HEK293 (cell line): ENCODE measurements at regions not wholly inside any gene's neighbourhood (a gene's known extent, or its start where the extent isn't known, plus 50 kb on each side); places are given as distances from the start of the nearest gene placed in this dataset.
"Not testable (repeated sequence)": the region's sequence is repeated elsewhere in the genome, so short reads cannot be mapped to it uniquely, and the experiment has no call there.

Source experiments
- CTCF ChIA-PET: fragments of 350-600 bp; formaldehyde crosslinking; extraction: SDS; loops from one replicate; lab custom pipeline; 2021; ENCODE audit warnings: antibody characterized with exemption; lab: Yijun Ruan, JAX
- POLR2A ChIA-PET: fragments of 300-600 bp; formaldehyde crosslinking; extraction: SDS; loops from one replicate; lab custom pipeline; 2020; ENCODE audit warnings: antibody characterized with exemption, inconsistent platforms; lab: Yijun Ruan, JAX
- H3K27ac ChIP-seq: fragments of 200-500 bp; sonication (Bioruptor generic); 2 replicates; pipeline ENCODE4 v1.5.1; 2014; ENCODE audit warnings: low read depth, low read length, control low read depth, inconsistent platforms; ENCODE audit errors: extremely low read depth
- H3K36me3 ChIP-seq, 2 experiments: fragments of 200-500 bp in 1 of 2; sonication (Bioruptor generic) in 1 of 2; 1 replicate in 1 of 2; 2 replicates in 1 of 2; pipeline ENCODE4 v1.5.1; 2014 to 2017; ENCODE audit warnings: inconsistent platforms in 2 of 2, low read length in 2 of 2; ENCODE audit not compliant: control insufficient read depth in 2 of 2, insufficient read depth in 1 of 2
- H3K4me1 ChIP-seq: fragments of 200-500 bp; sonication (Bioruptor generic); 2 replicates; pipeline ENCODE4 v1.5.1; 2014; ENCODE audit warnings: mild to moderate bottlenecking, low read length, inconsistent platforms; ENCODE audit not compliant: control insufficient read depth, insufficient read depth
- H3K4me3 ChIP-seq: 2 replicates; pipeline ENCODE4 v1.5.1; 2011; ENCODE audit warnings: low read depth, mild to moderate bottlenecking, control low read depth, low read length, moderate library complexity
- H3K9me3 ChIP-seq: fragments of 200-500 bp; sonication (Bioruptor generic); 2 replicates; pipeline ENCODE4 v1.5.1; 2014; ENCODE audit warnings: low read depth, low read length, inconsistent platforms; ENCODE audit not compliant: control insufficient read depth, insufficient read depth
- GLIS1 ChIP-seq: fragments of 450-650 bp; formaldehyde crosslinking; IDR thresholded peaks from 2 replicates; pipeline ENCODE4 v1.5.1; 2016; ENCODE audit warnings: missing biosample characterization, missing genetic modification characterization
- INSM2 ChIP-seq: fragments of 450-650 bp; formaldehyde crosslinking; IDR thresholded peaks from 2 replicates; pipeline ENCODE4 v1.5.1; 2016; ENCODE audit warnings: missing biosample characterization, missing genetic modification characterization
- KLF1 ChIP-seq: fragments of 450-650 bp; formaldehyde crosslinking; IDR thresholded peaks from 2 replicates; pipeline ENCODE4 v1.5.1; 2016; ENCODE audit warnings: missing biosample characterization, missing genetic modification characterization
- PBX3 ChIP-seq: sonication (generic); formaldehyde crosslinking; IDR thresholded peaks from 2 replicates; pipeline ENCODE4 v1.8.1; 2022; ENCODE audit warnings: mild to moderate bottlenecking, moderate library complexity, missing genetic modification reagents
- REPIN1 ChIP-seq: fragments of 450-650 bp; formaldehyde crosslinking; IDR thresholded peaks from 2 replicates; pipeline ENCODE4 v1.5.1; 2017; ENCODE audit warnings: missing biosample characterization, missing genetic modification characterization, low read depth
- ZBTB8A ChIP-seq: fragments of 450-650 bp; formaldehyde crosslinking; IDR thresholded peaks from 2 replicates; pipeline ENCODE4 v1.5.1; 2016; ENCODE audit warnings: missing biosample characterization, missing genetic modification characterization
- ZFP69B ChIP-seq: fragments of 450-650 bp; formaldehyde crosslinking; IDR thresholded peaks from 2 replicates; pipeline ENCODE4 v1.5.1; 2016; ENCODE audit warnings: missing biosample characterization, missing genetic modification characterization
- ZNF335 ChIP-seq: fragments of 450-650 bp; formaldehyde crosslinking; conservative IDR thresholded peaks from 2 replicates; pipeline ENCODE4 v1.5.1; 2016; ENCODE audit warnings: missing biosample characterization, missing genetic modification characterization
- ZNF521 ChIP-seq: fragments of 450-650 bp; formaldehyde crosslinking; IDR thresholded peaks from 2 replicates; pipeline ENCODE4 v1.5.1; 2017; ENCODE audit warnings: missing biosample characterization, mild to moderate bottlenecking, missing genetic modification characterization
- ZNF610 ChIP-seq: fragments of 450-650 bp; formaldehyde crosslinking; IDR thresholded peaks from 2 replicates; pipeline ENCODE4 v1.5.1; 2016; ENCODE audit warnings: missing biosample characterization, missing genetic modification characterization, borderline replicate concordance
- ZNF654 ChIP-seq: fragments of 450-650 bp; formaldehyde crosslinking; IDR thresholded peaks from 2 replicates; pipeline ENCODE4 v1.5.1; 2016; ENCODE audit warnings: low read depth, missing biosample characterization, missing genetic modification characterization
- ZNF707 ChIP-seq: fragments of 450-650 bp; formaldehyde crosslinking; IDR thresholded peaks from 2 replicates; pipeline ENCODE4 v1.5.1; 2016; ENCODE audit warnings: missing biosample characterization, missing genetic modification characterization
- ZSCAN16 ChIP-seq: fragments of 450-650 bp; formaldehyde crosslinking; IDR thresholded peaks from 2 replicates; pipeline ENCODE4 v1.5.1; 2016; ENCODE audit warnings: missing biosample characterization, missing genetic modification characterization
- TF ChIP-seq, protein P1 (sequence below): fragments of 450-650 bp; formaldehyde crosslinking; IDR thresholded peaks from 2 replicates; pipeline ENCODE4 v1.5.1; 2016; ENCODE audit warnings: missing biosample characterization, missing genetic modification characterization

- ChIA-PET CTCF (interaction anchor here (0.6 to 3.3 kb wide), 16 partner anchors 10 to 374 kb away, joined by 3 to 22 read pairs (median 4); no protein-coding TSS in a partner anchor), POLR2A (no interaction called here)
- Histone ChIP-seq H3K4me3 (no peak overlapping the region), H3K27ac (no peak overlapping the region), H3K4me1 (no peaks in the 10 kb centered on the region), H3K36me3 (no peaks in the 10 kb centered on the region), H3K9me3 (no peaks in the 10 kb centered on the region)
- TF ChIP-seq INSM2 (tag by site-specific recombination): no peak
- 0 out of 2 replicates have a peak, but pooled peaks have one; percentile 15 for TF ChIP-seq ZNF654 (tag by site-specific recombination)
- 0 out of 2 replicates have a peak, but pooled peaks have one; percentile 15 for TF ChIP-seq ZNF335 (tag by site-specific recombination)
- no peak for TF ChIP-seq ZNF521 (tag by site-specific recombination)
These were observed 122.7 kb upstream of the PRSS1 start for GRCh38 chr7:142626420-142627035.

GRCh38 chr7:142625216-142625615 is 124.1 kb upstream of the PRSS1 start:
- H3K4me1 ChIP-seq, H3K9me3 ChIP-seq, H3K36me3 ChIP-seq, H3K27ac ChIP-seq, POLR2A ChIA-PET, H3K4me3 ChIP-seq: not testable (repeated sequence)
- CTCF ChIA-PET: interaction anchor here (0.5 to 3.3 kb wide), 19 partner anchors 9 to 589 kb away, joined by 3 to 22 read pairs (median 4); no protein-coding TSS in a partner anchor

- ChIA-PET POLR2A (no interaction called here), CTCF (interaction anchor here (0.6 to 1.5 kb wide), 4 partner anchors 10 to 190 kb away, joined by 3 to 4 read pairs (median 3); no protein-coding TSS in a partner anchor)
- Histone ChIP-seq H3K4me1 (no peaks in the 10 kb centered on the region), H3K4me3 (no peak overlapping the region), H3K27ac (no peak overlapping the region), H3K36me3 (no peaks in the 10 kb centered on the region), H3K9me3 (no peaks in the 10 kb centered on the region)
- TF ChIP-seq, protein P1, sequence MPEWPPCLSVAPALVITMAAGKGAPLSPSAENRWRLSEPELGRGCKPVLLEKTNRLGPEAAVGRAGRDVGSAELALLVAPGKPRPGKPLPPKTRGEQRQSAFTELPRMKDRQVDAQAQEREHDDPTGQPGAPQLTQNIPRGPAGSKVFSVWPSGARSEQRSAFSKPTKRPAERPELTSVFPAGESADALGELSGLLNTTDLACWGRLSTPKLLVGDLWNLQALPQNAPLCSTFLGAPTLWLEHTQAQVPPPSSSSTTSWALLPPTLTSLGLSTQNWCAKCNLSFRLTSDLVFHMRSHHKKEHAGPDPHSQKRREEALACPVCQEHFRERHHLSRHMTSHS (tag by site-specific recombination): no peak
- TF ChIP-seq GLIS1: no peak
- no peak for TF ChIP-seq REPIN1 (tag by site-specific recombination)
- no peak for TF ChIP-seq KLF1 (tag by site-specific recombination)
- no peak for TF ChIP-seq ZBTB8A
- no peak for TF ChIP-seq ZNF610 (tag by site-specific recombination)
- TF ChIP-seq ZSCAN16: no peak
- no peak for TF ChIP-seq ZFP69B (tag by site-specific recombination)
- no peak for TF ChIP-seq PBX3 (CRISPR knock-in tag)
- no peak for TF ChIP-seq ZNF707 (tag by site-specific recombination)
These were observed 128.9 kb upstream of the PRSS1 start for GRCh38 chr7:142620402-142620801.
